Activated CD8-positive, alpha-beta T cell treated with anti-CD3 and anti-CD28 coated beads for 36 hours (primary cell): ENCODE measurements at regions not wholly inside any gene's neighbourhood (a gene's known extent, or its start where the extent isn't known, plus 50 kb on each side); places are given as distances from the start of the nearest gene placed in this dataset.

Experiments
- ATAC-seq: fragments of 200-7000 bp; cut with Tn5 transposase; one replicate; pipeline ENCODE4 v1.10.0; 2021; ENCODE audit warnings: mild to moderate bottlenecking, moderate library complexity
- CTCF ChIA-PET: fragments of 350-600 bp; sonication (Branson Sonifier 250); formaldehyde crosslinking; loops from one replicate; lab custom pipeline; 2021; ENCODE audit warnings: antibody characterized with exemption; lab: Charles Lee
- POLR2A ChIA-PET: fragments of 350-600 bp; sonication (Branson Sonifier 250); formaldehyde crosslinking; loops from one replicate; lab custom pipeline; 2021; ENCODE audit warnings: antibody characterized with exemption; lab: Charles Lee
- DNase-seq: peaks from one replicate; pipeline ENCODE4 v3.0.0-alpha.2; 2020
- H3K27ac Mint-ChIP-seq: one replicate; pipeline ENCODE4 v1.8.0; 2021; ENCODE audit warnings: mild to moderate bottlenecking, mixed read lengths
- H3K27me3 Mint-ChIP-seq: one replicate; pipeline ENCODE4 v1.8.0; 2021; ENCODE audit warnings: mixed read lengths
- H3K36me3 Mint-ChIP-seq: one replicate; pipeline ENCODE4 v1.8.0; 2021; ENCODE audit warnings: low read depth, mixed read lengths
- H3K4me1 Mint-ChIP-seq: one replicate; pipeline ENCODE4 v1.8.0; 2021; ENCODE audit warnings: low read depth, mixed read lengths
- H3K4me3 Mint-ChIP-seq: one replicate; pipeline ENCODE4 v1.8.0; 2021; ENCODE audit warnings: mild to moderate bottlenecking, moderate library complexity, mixed read lengths
- H3K9me3 Mint-ChIP-seq: one replicate; pipeline ENCODE4 v1.8.0; 2021; ENCODE audit warnings: mixed read lengths
- CTCF ChIP-seq: fragments of 200-600 bp; IDR thresholded peaks from one replicate; pipeline ENCODE4 v1.8.0; 2022; ENCODE audit warnings: antibody characterized with exemption, mild to moderate bottlenecking
- intact Hi-C: fragments of 100-400 bp; cut with micrococcal nuclease; formaldehyde crosslinking; loops from one replicate; pipeline ENCODE4 v1.10.0; 2022

DNA sequence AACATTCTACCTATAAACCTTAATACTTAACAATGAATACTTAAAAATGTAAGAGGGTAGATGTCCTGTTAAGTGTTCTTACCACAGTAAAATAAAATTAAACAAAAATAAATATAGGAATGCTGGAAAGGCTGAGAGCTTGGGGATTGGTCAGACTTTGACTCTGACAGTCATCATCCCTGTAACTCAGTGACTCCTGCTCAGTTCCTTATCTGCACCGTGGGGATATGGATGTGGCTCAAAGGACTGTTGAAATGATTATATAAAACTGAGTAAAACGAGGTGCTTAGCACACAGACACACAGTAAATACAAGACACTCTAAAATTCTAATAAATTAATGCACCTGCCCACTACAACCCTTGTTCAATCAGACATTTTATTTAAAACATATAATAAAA is 338.6 kb downstream of the TMEM114 start:
- intact Hi-C loops = no loop called here
- POLR2A ChIA-PET = no interaction called here
- CTCF ChIA-PET = no interaction called here
- no peak overlapping the region for H3K27ac Mint-ChIP-seq
- DNase-seq = no peak
- H3K4me1 Mint-ChIP-seq = no peaks in the 10 kb centered on the region
- ATAC-seq = no peak
- H3K4me3 Mint-ChIP-seq = no peak overlapping the region
- H3K36me3 Mint-ChIP-seq = no peaks in the 10 kb centered on the region
- H3K27me3 Mint-ChIP-seq = peaks cover 1% of the 10 kb centered on the region
- no peaks in the 10 kb centered on the region for H3K9me3 Mint-ChIP-seq
- no peak for TF ChIP-seq CTCF

DNA sequence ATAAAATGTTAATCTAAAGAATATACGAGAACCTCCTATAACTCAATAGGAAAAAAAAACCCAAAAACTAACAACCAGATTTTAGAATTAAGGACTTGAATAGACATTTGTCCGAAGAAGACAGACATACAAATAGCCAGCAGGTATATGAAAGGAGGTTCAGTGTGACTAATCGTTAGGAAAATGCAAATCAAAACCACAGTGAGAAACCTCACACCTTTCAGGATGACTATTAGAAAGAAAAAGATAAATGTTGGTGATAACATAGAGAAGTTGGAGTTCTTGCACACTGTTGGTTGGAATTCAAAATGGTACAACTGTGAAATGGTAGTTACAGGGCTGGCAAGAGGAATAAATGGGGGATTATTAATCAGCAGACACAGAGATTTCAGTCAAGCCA is 339.0 kb downstream of the TMEM114 start:
- intact Hi-C loops = no loop called here
- H3K27me3 Mint-ChIP-seq = peaks cover 1% of the 10 kb centered on the region
- no peaks in the 10 kb centered on the region for H3K9me3 Mint-ChIP-seq
- no peak overlapping the region for H3K4me3 Mint-ChIP-seq
- no peaks in the 10 kb centered on the region for H3K4me1 Mint-ChIP-seq
- DNase-seq (no peak), ATAC-seq (peak; percentile 37)
- TF ChIP-seq CTCF = no peak
- ChIA-PET POLR2A (no interaction called here), CTCF (no interaction called here)
- H3K27ac Mint-ChIP-seq = no peak overlapping the region
- H3K36me3 Mint-ChIP-seq = no peaks in the 10 kb centered on the region

DNA sequence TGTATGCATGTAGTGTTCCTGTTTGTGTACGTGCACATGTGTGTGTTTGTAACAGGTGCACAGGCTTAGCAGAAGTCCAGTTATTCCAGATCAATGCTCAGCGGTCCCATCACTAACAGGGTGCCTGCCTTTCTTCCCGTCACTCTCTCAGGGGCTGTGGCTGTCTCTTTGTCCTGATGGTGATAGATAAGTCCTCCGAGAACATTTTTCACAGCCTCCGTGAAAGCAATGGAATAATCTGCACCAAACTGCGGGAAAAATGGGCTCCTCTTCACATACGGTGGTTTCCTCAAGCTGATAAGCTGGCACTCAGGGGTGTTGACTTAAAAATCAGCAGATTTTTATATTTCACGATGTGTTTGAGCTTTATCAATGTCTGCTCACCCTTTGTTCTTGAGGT is 342.3 kb downstream of the TMEM114 start:
- ChIA-PET CTCF (no interaction called here), POLR2A (no interaction called here)
- DNase-seq = no peak
- no peak overlapping the region for H3K4me3 Mint-ChIP-seq
- no peak for TF ChIP-seq CTCF
- ATAC-seq = no peak
- H3K27ac Mint-ChIP-seq = no peak overlapping the region
- no peaks in the 10 kb centered on the region for H3K36me3 Mint-ChIP-seq
- intact Hi-C loops = no loop called here
- H3K9me3 Mint-ChIP-seq = no peaks in the 10 kb centered on the region
- H3K27me3 Mint-ChIP-seq = peaks cover 1% of the 10 kb centered on the region
- H3K4me1 Mint-ChIP-seq = no peaks in the 10 kb centered on the region

- no peak overlapping the region for H3K4me3 Mint-ChIP-seq
- CTCF ChIA-PET = no interaction called here
Measured at GRCh38 chr16:8243981-8244380, 346.3 kb downstream of the TMEM114 start.

DNA sequence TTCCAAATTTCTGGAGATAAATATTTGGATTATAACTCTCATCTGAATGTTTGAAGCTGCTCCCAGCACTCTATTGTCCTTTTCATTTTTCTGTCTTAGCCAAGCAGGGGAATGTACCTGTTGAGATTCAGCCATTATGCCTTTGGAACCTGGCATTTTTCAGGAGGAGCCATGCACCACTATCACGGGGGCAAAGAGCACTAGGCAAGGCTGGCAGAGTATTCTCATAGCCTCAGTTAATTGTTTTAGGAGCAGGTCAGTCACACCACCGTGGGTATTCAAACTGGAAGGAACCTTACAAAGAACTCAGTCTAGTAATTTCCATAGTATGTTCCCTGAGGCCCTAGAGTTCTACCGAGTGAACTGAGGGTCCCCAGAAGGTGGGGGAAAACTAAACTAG is 348.9 kb downstream of the TMEM114 start:
- H3K27me3 Mint-ChIP-seq = no peaks in the 10 kb centered on the region
- ChIA-PET CTCF (no interaction called here), POLR2A (interaction anchor here (0.6 kb wide), 1 partner anchor 680 kb away, joined by 4 read pairs; no protein-coding TSS in a partner anchor)
- ATAC-seq = no peak
- no peak for DNase-seq
- no peaks in the 10 kb centered on the region for H3K36me3 Mint-ChIP-seq
- H3K4me3 Mint-ChIP-seq = no peak overlapping the region
- H3K4me1 Mint-ChIP-seq = no peaks in the 10 kb centered on the region
- intact Hi-C loops = no loop called here
- no peak overlapping the region for H3K27ac Mint-ChIP-seq
- peaks cover 4% of the 10 kb centered on the region for H3K9me3 Mint-ChIP-seq
- no peak for TF ChIP-seq CTCF

More at GRCh38 chr16:8243981-8244380, 346.3 kb downstream of the TMEM114 start:
- no peak overlapping the region for H3K27ac Mint-ChIP-seq
- H3K36me3 Mint-ChIP-seq = no peaks in the 10 kb centered on the region
- DNase-seq = no peak
- TF ChIP-seq CTCF = no peak
- H3K9me3 Mint-ChIP-seq = no peaks in the 10 kb centered on the region
- POLR2A ChIA-PET = no interaction called here
- intact Hi-C loops = no loop called here
- H3K27me3 Mint-ChIP-seq = no peaks in the 10 kb centered on the region
- H3K4me1 Mint-ChIP-seq = no peaks in the 10 kb centered on the region
- ATAC-seq = no peak
